IMR-90 (cell line): ENCODE measurements at regions not wholly inside any gene's neighbourhood (a gene's known extent, or its start where the extent isn't known, plus 50 kb on each side); places are given as distances from the start of the nearest gene placed in this dataset.
A peak's percentile ranks its signal among the peaks of the same experiment; 100 is the strongest.

Experiments used
- ATAC-seq: fragments of 200-7000 bp; cut with Tn5 transposase; 2 replicates; pipeline ENCODE4 v1.9.1; 2020; ENCODE audit warnings: low read depth, mild to moderate bottlenecking, moderate library complexity
- BruUV-seq: library from RNA; stranded (reverse); fragments of 400-500 nt; replicated peaks from 2 replicates; lab custom pipeline; 2021; lab: Mats Ljungman, UMichigan
- CTCF ChIA-PET: fragments of 300-600 bp; formaldehyde crosslinking; extraction: SDS; loops from one replicate; lab custom pipeline; 2021; ENCODE audit warnings: antibody characterized with exemption; lab: Yijun Ruan, JAX
- POLR2A ChIA-PET: fragments of 300-600 bp; sonication (Branson Sonifier 250); formaldehyde crosslinking; loops from one replicate; lab custom pipeline; 2022; ENCODE audit warnings: antibody characterized with exemption; ENCODE audit not compliant: unreplicated experiment; lab: Charles Lee
- DNase-seq: peaks from one replicate; pipeline ENCODE4 v3.0.0; 2013
- H2AFZ ChIP-seq: replicated peaks from 2 replicates; pipeline ENCODE3; 2013; ENCODE audit warnings: low read length, mild to moderate bottlenecking; ENCODE audit not compliant: poor library complexity
- H2AK5ac ChIP-seq: 2 replicates; pipeline ENCODE4 v1.6.1; 2013; ENCODE audit warnings: low read depth, low read length, inconsistent platforms
- H2AK9ac ChIP-seq: replicated peaks from 2 replicates; pipeline ENCODE3; 2013; ENCODE audit warnings: mild to moderate bottlenecking, low read depth, low read length, moderate library complexity; ENCODE audit not compliant: poor library complexity
- H2BK120ac ChIP-seq: 2 replicates; pipeline ENCODE4 v1.6.1; 2013; ENCODE audit warnings: low read depth, low read length, inconsistent platforms
- H2BK15ac ChIP-seq: 3 replicates; pipeline ENCODE4 v1.6.1; 2013; ENCODE audit warnings: low read depth, low read length, inconsistent platforms
- H2BK20ac ChIP-seq: 2 replicates; pipeline ENCODE4 v1.6.1; 2013; ENCODE audit warnings: low read depth, mild to moderate bottlenecking, inconsistent platforms, low read length, moderate library complexity
- H2BK5ac ChIP-seq: 2 replicates; pipeline ENCODE4 v1.6.1; 2013; ENCODE audit warnings: mild to moderate bottlenecking, low read depth, low read length, inconsistent platforms; ENCODE audit not compliant: poor library complexity, severe bottlenecking
- H3K14ac ChIP-seq: replicated peaks from 2 replicates; pipeline ENCODE4 v1.6.1; 2013; ENCODE audit warnings: low read depth, low read length, inconsistent platforms
- H3K18ac ChIP-seq: 2 replicates; pipeline ENCODE4 v1.6.1; 2013; ENCODE audit warnings: low read depth, low read length, control low read depth
- H3K23ac ChIP-seq: 2 replicates; pipeline ENCODE4 v1.6.1; 2013; ENCODE audit warnings: low read depth, low read length, inconsistent platforms
- H3K27ac ChIP-seq: 2 replicates; pipeline ENCODE4 v1.5.1; 2013; ENCODE audit warnings: mild to moderate bottlenecking, control low read depth, low read length; ENCODE audit not compliant: insufficient read depth
- H3K27me3 ChIP-seq: 2 replicates; pipeline ENCODE4 v1.6.1; 2013; ENCODE audit warnings: low read length; ENCODE audit not compliant: control insufficient read depth, insufficient read depth
- H3K36me3 ChIP-seq: 2 replicates; pipeline ENCODE4 v1.6.1; 2013; ENCODE audit warnings: low read length, mixed read lengths; ENCODE audit not compliant: control insufficient read depth, insufficient read depth
- H3K4ac ChIP-seq: 2 replicates; pipeline ENCODE4 v1.6.1; 2013; ENCODE audit warnings: low read depth, low read length, inconsistent platforms
- H3K4me1 ChIP-seq: 2 replicates; pipeline ENCODE4 v1.6.1; 2013; ENCODE audit warnings: low read length, mixed read lengths; ENCODE audit not compliant: control insufficient read depth, insufficient read depth
- H3K4me2 ChIP-seq: 2 replicates; pipeline ENCODE4 v1.6.1; 2013; ENCODE audit warnings: low read depth, mild to moderate bottlenecking, control low read depth, low read length, moderate library complexity
- H3K4me3 ChIP-seq: 2 replicates; pipeline ENCODE4 v1.5.1; 2013; ENCODE audit warnings: low read depth, mild to moderate bottlenecking, control low read depth, low read length, moderate library complexity; ENCODE audit not compliant: insufficient read depth
- H3K56ac ChIP-seq: 2 replicates; pipeline ENCODE4 v1.6.1; 2013; ENCODE audit warnings: low read length, inconsistent platforms; ENCODE audit not compliant: insufficient read depth; ENCODE audit errors: extremely low read depth
- H3K79me1 ChIP-seq, 2 experiments: 2 replicates each; pipeline ENCODE4 v1.6.1; 2013; ENCODE audit warnings: low read length in 2 of 2, inconsistent platforms in 1 of 2, low read depth in 1 of 2
- H3K9ac ChIP-seq: 2 replicates; pipeline ENCODE4 v1.6.1; 2013; ENCODE audit warnings: low read depth, low read length, control low read depth
- H3K9me1 ChIP-seq: 2 replicates; pipeline ENCODE4 v1.6.1; 2013; ENCODE audit warnings: low read length, inconsistent platforms; ENCODE audit not compliant: insufficient read depth
- H3K9me3 ChIP-seq: 2 replicates; pipeline ENCODE4 v1.6.1; 2013; ENCODE audit warnings: low read length; ENCODE audit not compliant: control insufficient read depth, insufficient read depth
- H4K20me1 ChIP-seq: 2 replicates; pipeline ENCODE4 v1.6.1; 2013; ENCODE audit warnings: low read length, inconsistent platforms; ENCODE audit not compliant: insufficient read depth
- H4K5ac ChIP-seq: 2 replicates; pipeline ENCODE4 v1.6.1; 2013; ENCODE audit warnings: mild to moderate bottlenecking, low read depth, low read length, control low read depth
- H4K8ac ChIP-seq, 2 experiments: 2 replicates each; pipeline ENCODE4 v1.6.1; 2013; ENCODE audit warnings: low read depth in 2 of 2, low read length in 2 of 2, control low read depth in 1 of 2, inconsistent platforms in 1 of 2
- H4K91ac ChIP-seq: 2 replicates; pipeline ENCODE4 v1.6.1; 2013; ENCODE audit warnings: low read depth, low read length, inconsistent platforms; ENCODE audit not compliant: insufficient read depth
- BHLHE40 ChIP-seq: fragments of 150-350 bp; IDR thresholded peaks from 2 replicates; pipeline ENCODE4 v1.6.1; 2016; ENCODE audit warnings: mild to moderate bottlenecking, low read depth, low read length
- CEBPB ChIP-seq: IDR thresholded peaks from 2 replicates; pipeline ENCODE4 v1.6.1; 2012; ENCODE audit warnings: low read depth, low read length, improper control_type of control experiment
- CHD1 ChIP-seq: IDR thresholded peaks from 2 replicates; pipeline ENCODE4 v1.6.1; 2012; ENCODE audit warnings: low read depth, low read length, improper control_type of control experiment
- ELK1 ChIP-seq: fragments of 150-350 bp; IDR thresholded peaks from 2 replicates; pipeline ENCODE4 v1.6.1; 2016; ENCODE audit warnings: low read depth, mild to moderate bottlenecking, low read length, moderate library complexity, borderline replicate concordance
- FOS ChIP-seq: fragments of 150-350 bp; IDR thresholded peaks from 2 replicates; pipeline ENCODE4 v1.6.1; 2016; ENCODE audit warnings: low read depth, low read length
- MAFK ChIP-seq: IDR thresholded peaks from 2 replicates; pipeline ENCODE4 v1.6.1; 2012; ENCODE audit warnings: low read depth, low read length, improper control_type of control experiment
- MAZ ChIP-seq: IDR thresholded peaks from 2 replicates; pipeline ENCODE4 v1.6.1; 2012; ENCODE audit warnings: low read depth, mild to moderate bottlenecking, low read length, improper control_type of control experiment, moderate library complexity, borderline replicate concordance
- NFE2L2 ChIP-seq: fragments of 150-350 bp; IDR thresholded peaks from 2 replicates; pipeline ENCODE4 v1.6.1; 2016; ENCODE audit warnings: low read depth, mild to moderate bottlenecking, low read length
- POLR2A ChIP-seq: IDR thresholded peaks from 2 replicates; pipeline ENCODE4 v1.6.1; 2012; ENCODE audit warnings: mild to moderate bottlenecking, low read depth, low read length
- RAD21 ChIP-seq: IDR thresholded peaks from 2 replicates; pipeline ENCODE4 v1.6.1; 2012; ENCODE audit warnings: low read length, improper control_type of control experiment
- RFX5 ChIP-seq: IDR thresholded peaks from 2 replicates; pipeline ENCODE4 v1.8.0; 2012; ENCODE audit warnings: low read depth, mild to moderate bottlenecking, low read length, moderate library complexity
- USF2 ChIP-seq: fragments of 150-350 bp; IDR thresholded peaks from 2 replicates; pipeline ENCODE4 v1.6.1; 2017; ENCODE audit warnings: mild to moderate bottlenecking, antibody characterized with exemption, low read length, low read depth
- dilution Hi-C: fragments of 300-500 bp; cut with HindIII; formaldehyde crosslinking; loops from one replicate; pipeline ENCODE4 v1.14.3; 2018; ENCODE audit warnings: low sequenced_read_pairs; ENCODE audit not compliant: unreplicated experiment
- in situ Hi-C: fragments of 300-500 bp; cut with MboI; formaldehyde crosslinking; loops from 3 replicates; pipeline ENCODE4 v1.14.3; 2019; ENCODE audit warnings: low sequenced_read_pairs, inconsistent platforms, mixed read lengths
- intact Hi-C: fragments of 100-400 bp; cut with micrococcal nuclease; formaldehyde crosslinking; loops from 2 replicates; pipeline ENCODE4 v1.10.0; 2022

- Histone ChIP-seq H3K18ac (no peak overlapping the region), H3K27ac (no peak overlapping the region), H3K9me1 (no peaks in the 10 kb centered on the region), H2AK9ac (no peak overlapping the region), H3K9ac (no peak overlapping the region), H2BK5ac (no peak overlapping the region), H3K4me3 (no peak overlapping the region), H2BK15ac (no peak overlapping the region), H2BK20ac (no peak overlapping the region), H3K14ac (no peak overlapping the region), H3K4me2 (no peak overlapping the region), H3K4me1 (no peaks in the 10 kb centered on the region), H4K20me1 (no peaks in the 10 kb centered on the region), H3K4ac (no peak overlapping the region), H3K56ac (no peak overlapping the region), H3K36me3 (no peaks in the 10 kb centered on the region), H3K9me3 (no peaks in the 10 kb centered on the region), H3K79me1 (no peaks in the 10 kb centered on the region), H4K5ac (no peak overlapping the region), H2AK5ac (no peak overlapping the region), H2AFZ (no peak overlapping the region), H2BK120ac (no peak overlapping the region), H3K27me3 (no peaks in the 10 kb centered on the region), H3K23ac (no peak overlapping the region), H4K8ac (no peak overlapping the region), H4K91ac (no peak overlapping the region)
- BruUV-seq = no TSS peak
- peak; percentile 42 for DNase-seq
- POLR2A ChIA-PET = no interaction called here
- TF ChIP-seq MAFK (no peak), ELK1 (no peak), BHLHE40 (no peak), MAZ (no peak), CEBPB (no peak), FOS (no peak), CHD1 (no peak), NFE2L2 (no peak), RAD21 (no peak), USF2 (no peak), RFX5 (no peak), POLR2A (no peak)
- intact Hi-C loops = no loop called here
- dilution Hi-C loops = no loop called here
- in situ Hi-C loops = no loop called here
- CTCF ChIA-PET = no interaction called here
- ATAC-seq = no peak
Measured at GRCh38 chr5:125798307-125798706, 624.9 kb upstream of the GRAMD2B start.
